Stimulated activated CD4-positive, alpha-beta T cell treated with anti-CD3 and anti-CD28 coated beads, Interleukin-15, amount 100 ng/mL, for 1 hour (primary cell): ENCODE measurements at regions not wholly inside any gene's neighbourhood (a gene's known extent, or its start where the extent isn't known, plus 50 kb on each side); places are given as distances from the start of the nearest gene placed in this dataset.

Source experiments
- DNase-seq, 2 donors: peaks; one replicate each; pipeline ENCODE4 v3.0.0-alpha.2; 2020; ENCODE audit warnings: low read depth in 1 of 2, low spot score in 1 of 2

- no peak for DNase-seq
These were observed 185.8 kb downstream of the GADD45G start for GRCh38 chr9:89790542-89791109.

DNA sequence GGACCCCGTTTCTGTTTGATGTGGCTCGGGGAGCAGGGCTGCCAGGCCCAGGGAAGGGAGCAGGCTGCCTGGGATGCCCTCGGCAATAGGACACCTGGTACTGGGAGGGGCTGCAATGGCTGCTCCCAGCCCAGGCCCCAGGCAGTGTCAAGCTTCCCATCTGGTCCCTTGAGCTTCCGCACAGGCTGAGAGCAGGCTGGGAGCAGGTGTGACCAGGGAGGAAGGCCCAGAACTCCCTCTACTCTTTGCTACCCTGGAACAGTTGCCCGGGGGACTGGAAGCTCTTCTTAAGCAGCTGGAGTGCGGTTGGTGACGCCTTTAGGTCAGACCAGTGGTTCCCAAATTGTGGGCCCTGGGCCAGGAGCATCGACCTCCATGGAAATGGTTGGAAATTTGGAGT is 186.9 kb downstream of the GADD45G start:
- no peak for DNase-seq

- no peak for DNase-seq
These were observed 187.6 kb downstream of the GADD45G start for GRCh38 chr9:89792189-89793123.

DNA sequence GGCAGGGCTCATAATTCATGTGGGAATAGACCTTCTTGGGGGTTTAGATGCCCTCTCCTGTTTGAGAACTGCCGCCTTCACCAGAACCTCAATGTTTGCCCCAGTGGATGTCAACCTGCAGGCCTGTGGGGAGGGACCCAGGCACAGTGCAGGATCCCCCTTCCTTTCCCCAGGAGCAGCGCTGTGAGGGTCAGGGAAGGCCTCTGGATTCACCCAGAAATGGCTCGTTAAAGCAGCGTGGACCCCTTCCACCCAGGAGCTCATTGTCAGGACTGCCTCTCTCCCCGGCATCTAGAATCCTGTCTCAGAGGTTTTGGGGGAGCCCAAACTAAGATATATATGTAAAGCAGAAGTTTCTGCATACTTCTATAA is 188.3 kb downstream of the GADD45G start:
- DNase-seq = no peak

DNA sequence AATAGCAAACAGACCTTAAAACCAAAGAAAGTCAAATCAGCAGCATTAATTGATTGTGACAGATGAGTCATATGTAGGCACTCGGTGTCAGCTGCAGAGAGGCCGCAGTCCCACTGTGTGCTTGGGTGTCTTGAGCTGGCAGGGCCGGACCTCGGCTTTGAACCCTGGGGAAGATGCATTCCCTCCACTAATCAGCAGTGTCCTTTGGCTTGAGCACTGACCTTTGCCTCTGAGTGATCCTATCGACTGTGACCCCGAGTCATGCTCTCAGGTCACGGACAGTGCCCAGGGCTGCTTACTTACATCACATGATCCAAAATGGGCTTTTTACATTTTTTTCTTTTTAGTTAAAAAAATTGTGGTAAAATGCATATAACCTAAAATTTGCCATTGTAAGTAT is 188.7 kb downstream of the GADD45G start:
- no peak for DNase-seq

GRCh38 chr9:89794918-89795317 is 190.1 kb downstream of the GADD45G start:
- DNase-seq = no peak

DNA sequence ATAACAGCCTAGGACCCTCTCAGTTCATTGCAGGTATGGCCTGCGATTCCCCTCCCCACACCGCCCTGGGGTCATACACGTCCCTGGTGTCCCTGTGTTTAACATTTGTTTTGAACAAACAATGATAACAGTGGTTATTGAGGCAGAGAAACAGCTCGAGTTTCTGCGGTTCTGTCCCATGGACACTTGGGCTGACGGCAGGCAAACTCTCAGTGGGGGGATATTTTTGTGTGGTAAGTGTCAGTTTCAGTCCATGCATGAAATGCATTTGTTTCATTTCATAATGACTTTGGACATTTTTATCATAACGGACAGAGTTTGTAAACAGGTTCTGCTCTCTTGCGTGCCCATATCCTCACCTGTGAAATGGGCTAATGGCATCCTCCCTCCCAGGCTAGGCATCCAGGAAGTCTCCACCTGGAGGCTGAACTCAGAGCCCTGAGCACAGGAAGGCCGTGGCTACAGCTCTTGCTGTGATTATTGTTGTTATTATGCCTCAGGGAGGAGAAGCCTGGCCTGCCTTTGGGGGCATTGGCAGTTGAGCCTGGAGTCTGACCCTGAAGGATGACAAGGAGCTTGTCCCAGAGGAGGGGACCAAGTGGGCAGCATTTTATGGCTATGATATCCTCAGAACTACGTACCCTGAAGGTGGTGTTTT is 190.9 kb downstream of the GADD45G start:
- DNase-seq = no peak

- DNase-seq = no peak
These were observed 191.8 kb downstream of the GADD45G start for GRCh38 chr9:89796606-89797005.

DNA sequence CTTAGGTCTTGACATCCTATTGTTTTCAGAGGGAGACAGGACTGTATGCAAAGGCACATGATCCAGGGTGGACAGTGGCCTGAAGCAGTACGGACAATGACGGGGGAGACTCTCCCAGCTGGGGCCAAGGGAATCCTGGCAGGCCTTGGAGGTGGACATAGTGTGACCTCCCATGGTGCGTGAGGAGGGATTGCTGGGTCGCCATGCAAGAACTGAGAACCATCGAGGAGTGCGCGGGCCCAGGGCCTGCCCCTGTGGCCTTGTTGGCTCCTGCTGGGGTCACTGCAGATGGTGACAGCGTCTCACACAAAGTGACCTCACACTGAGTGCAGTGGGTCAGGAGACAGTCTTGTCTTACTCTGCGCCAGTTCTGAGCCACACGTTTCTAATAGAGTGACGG is 192.4 kb downstream of the GADD45G start:
- DNase-seq = no peak

GRCh38 chr9:89797937-89798455 is 193.2 kb downstream of the GADD45G start:
- DNase-seq = no peak

- no peak for DNase-seq
These were observed 193.8 kb downstream of the GADD45G start for GRCh38 chr9:89798547-89799120.

DNA sequence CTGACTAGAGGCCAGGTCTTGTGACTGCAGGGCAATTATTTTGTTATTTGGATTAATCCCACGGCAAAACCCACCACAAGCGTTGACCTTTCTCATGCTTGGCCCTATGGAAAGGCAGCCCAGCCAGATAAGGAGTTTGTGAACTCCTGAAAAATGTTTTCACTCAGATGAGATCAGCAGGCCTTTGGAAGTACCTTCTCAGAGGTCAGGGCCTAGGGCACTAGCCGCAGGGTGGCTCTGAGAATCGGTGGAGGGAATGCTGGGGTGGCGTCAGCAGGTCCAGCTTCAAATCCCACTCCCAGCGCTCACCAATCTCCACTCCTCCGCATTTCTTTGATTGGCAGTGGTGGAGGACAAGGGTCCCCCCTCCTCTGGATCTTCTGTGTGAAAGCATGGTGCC is 194.4 kb downstream of the GADD45G start:
- no peak for DNase-seq

- no peak for DNase-seq
These were observed 195.0 kb downstream of the GADD45G start for GRCh38 chr9:89799766-89800165.

DNA sequence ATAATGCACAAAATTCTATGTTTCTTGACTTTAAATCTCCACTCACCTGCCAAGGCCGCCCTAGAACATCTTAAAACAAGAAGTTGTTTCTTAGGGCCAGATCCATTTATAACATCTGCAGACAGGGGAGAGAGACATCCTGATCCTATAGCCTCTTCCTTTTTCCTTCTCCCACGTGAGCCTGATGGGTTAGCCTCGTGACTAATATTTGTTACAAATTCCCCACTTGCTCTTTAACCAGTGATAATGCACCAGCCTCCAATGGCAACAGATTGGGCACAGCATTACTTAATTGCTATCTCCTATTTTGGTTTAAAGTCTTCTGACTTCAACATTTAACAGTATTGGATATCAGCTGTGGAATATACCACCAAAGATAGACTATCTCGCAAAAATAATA is 196.5 kb downstream of the GADD45G start:
- DNase-seq = no peak

GRCh38 chr9:89801742-89802670 is 197.2 kb downstream of the GADD45G start:
- no peak for DNase-seq

GRCh38 chr9:89802781-89803355 is 198.1 kb downstream of the GADD45G start:
- DNase-seq = no peak

DNA sequence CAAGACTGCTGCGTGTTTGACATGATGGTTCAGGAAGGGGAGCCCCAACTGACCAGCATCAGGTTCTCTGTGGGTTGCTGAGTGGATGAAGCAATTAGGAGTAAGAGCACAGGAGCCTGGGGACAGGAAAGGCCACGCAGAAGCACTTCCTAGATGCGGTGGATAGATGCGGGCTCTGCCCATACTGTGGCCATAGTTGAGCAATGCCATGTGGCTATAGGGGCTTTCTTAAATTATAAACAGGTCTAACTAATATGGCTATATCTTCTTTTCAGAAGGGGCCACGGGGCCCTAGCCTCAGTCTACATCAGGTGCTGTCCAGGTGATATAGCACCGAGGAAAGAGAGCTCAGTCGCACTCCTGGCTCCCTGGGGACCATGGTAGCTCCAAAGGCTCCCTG is 198.6 kb downstream of the GADD45G start:
- DNase-seq = no peak

DNA sequence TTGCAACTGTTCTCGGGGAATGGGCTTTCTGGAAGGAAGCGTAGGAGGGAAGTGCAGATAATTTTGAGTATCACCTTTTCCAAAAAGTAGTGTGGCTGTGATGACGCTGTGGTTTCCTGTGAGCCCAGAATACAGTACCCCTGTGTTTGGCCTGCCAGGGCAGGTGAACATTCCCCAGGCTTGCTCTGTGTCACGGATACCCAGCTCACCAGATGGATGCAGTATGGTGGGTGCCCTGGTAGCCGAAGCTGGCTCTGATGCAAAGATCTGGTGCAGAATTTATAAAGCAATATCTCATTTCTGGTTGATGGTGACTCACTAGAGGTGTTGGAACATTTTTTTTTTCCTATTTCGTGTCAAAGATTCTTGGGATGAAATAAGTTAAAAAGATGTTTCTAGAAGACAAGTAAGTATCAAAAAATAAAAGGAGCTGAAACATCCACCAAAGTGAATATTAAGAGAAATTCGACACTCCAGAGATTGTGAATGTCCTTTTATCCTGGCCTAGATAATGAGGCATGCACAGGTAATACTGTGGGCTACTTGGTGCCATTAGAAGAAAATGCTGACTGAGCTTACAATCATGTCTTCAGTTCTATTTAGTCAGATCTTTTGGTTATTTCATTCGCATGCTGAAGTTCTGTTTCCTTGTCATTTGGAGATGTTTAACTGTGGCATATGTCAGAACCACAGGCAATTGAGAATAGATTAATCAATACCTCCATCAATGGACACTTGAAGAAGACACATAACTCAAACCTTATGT is 200.1 kb downstream of the GADD45G start:
- DNase-seq = no peak

- no peak for DNase-seq
These were observed 200.9 kb downstream of the GADD45G start for GRCh38 chr9:89805571-89806292.
